GM18502 (cell line): ENCODE measurements at regions not wholly inside any gene's neighbourhood (a gene's known extent, or its start where the extent isn't known, plus 50 kb on each side); places are given as distances from the start of the nearest gene placed in this dataset.
A peak's percentile ranks its signal among the peaks of the same experiment; 100 is the strongest.

Experiments used
- ATAC-seq: cut with Tn5 transposase; IDR thresholded peaks from one replicate; pipeline ENCODE4 v1.9.1; 2021; ENCODE audit warnings: mild to moderate bottlenecking; ENCODE audit not compliant: unreplicated experiment, poor library complexity

DNA sequence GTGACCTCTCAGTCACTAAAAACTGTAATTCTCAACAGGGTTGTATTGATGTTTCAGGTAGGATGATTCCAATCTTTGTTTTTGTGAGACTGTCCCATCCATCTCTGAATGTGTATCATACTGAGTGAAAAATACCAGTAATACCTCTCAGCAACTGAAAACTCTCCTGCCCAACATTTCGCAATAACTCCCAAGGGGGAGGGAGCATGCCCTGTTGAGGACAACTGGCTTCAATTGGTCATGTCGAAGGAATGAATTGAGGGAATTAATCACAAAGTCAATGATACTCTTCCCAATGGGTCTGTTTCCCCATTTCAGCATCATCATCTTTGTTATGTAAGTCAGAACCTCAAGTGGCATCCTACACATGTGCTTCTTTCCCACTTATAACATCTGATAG, 102.4 kb upstream of the E2F7 start:
- no peak for ATAC-seq

DNA sequence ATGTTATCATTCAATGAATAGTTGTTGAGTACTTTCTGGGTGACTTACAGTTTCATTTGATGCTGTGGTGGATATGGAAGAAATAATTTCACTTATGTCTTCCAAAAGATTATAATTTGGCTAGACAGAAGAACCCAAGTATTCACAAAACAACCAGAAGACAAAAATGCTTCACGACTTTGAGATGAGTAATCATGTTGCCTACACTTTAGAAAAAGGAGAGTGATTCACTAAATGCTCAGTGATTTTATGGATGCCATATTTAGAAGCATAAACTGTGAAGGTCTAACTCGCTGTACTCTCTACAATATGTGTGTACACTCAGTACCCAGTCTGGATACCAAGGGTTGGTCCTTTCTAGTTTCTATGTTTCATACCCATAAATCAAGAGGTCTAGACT, 101.3 kb upstream of the E2F7 start:
- ATAC-seq = no peak

DNA sequence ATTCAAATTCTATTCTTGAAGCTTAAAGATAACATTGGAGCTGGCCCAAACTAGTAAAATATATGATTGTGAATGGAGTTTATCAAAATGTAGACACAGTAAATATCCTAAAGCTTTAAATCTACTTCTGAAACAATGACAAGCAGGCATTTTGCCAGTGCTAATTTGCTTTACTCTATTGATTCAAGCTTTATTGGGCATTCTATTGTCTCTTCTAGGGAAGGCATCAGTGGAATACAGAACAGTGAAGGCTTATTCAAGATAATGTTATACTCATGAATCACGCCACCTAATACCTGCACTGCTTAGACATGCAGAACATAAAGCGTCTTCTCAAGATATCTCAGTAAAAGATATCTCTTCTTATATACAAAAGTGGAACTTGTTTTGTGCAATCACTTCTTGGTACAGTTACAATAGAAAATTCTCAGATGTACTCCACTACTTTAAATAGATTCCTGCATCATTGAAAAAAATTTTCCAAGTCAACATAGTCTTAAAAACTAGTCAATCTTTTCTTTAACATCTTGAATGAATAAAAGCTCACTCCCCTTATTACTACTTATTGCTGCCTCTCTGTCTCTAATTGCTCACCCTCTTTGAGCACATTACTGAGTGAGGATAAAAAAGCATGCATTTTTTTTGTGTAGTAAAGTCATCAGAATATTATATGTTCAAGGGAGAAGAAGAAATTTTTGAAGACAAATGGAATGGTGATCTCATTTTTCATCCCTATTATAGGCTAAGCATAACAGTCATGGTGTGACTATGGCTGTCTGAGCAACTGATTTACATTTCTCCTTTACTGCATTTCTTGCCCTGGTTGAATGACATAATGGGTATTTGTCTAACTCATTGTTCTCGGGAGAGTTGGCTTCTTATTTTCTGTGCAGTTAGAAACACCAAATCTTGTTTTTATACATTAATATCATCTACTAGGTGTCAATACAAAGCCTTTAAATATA, 98.0 kb upstream of the E2F7 start:
- ATAC-seq = no peak

DNA sequence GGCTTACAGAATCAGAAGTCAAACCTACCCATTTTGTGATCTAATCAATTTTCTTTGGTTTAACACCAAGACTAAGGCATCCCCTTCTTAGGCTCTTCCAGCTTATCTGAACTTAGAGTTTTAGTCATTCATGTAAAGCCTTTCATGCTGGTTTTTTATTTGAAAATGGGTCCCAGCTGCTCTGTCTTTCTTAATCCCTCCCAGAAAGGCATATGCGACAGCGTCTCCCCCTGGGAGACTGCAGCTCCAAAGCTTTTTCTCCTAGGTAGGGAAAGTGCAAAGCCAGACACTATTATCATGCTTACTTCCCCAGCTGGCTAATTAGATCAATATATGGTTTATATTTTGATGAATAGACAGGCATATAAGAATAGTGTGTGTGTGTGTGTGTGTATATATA, 96.6 kb upstream of the E2F7 start:
- no peak for ATAC-seq

DNA sequence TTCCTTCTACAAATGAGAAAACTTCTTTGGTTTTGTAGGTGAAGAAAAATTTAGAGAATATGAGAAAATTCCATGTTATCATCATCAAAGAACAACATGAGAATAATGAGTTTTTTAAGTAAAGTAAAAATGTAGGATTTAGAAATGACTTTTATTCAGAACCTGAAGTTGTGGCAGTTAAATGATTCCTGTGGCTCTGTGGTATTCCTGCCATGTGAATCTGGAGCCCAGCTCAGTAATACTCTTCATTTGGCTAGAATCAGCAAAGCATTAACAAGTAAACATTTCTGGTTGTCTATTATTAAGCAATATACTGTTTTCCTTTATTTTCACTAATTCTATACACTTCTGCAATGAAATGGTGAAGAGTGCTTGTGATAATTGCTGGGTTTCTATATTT, 95.6 kb upstream of the E2F7 start:
- no peak for ATAC-seq

DNA sequence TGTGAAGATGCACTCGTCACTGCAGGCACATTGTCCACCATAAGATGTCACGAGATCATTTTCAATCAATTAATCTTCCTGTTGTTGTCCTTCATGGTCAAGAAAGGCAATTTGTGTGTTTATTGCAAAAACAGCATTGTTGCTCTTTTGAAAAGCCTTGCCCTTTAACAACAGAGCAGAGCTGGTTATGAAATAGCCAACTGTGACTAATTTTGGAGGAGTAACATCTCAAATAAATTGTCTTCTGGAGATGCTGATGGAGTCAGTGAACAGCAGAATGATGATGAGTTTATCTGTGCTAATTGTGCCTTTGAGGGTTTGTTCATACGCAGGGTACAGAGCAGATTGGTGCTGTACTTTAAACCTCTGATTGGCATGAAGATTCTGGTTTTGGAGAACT, 88.3 kb upstream of the E2F7 start:
- no peak for ATAC-seq

DNA sequence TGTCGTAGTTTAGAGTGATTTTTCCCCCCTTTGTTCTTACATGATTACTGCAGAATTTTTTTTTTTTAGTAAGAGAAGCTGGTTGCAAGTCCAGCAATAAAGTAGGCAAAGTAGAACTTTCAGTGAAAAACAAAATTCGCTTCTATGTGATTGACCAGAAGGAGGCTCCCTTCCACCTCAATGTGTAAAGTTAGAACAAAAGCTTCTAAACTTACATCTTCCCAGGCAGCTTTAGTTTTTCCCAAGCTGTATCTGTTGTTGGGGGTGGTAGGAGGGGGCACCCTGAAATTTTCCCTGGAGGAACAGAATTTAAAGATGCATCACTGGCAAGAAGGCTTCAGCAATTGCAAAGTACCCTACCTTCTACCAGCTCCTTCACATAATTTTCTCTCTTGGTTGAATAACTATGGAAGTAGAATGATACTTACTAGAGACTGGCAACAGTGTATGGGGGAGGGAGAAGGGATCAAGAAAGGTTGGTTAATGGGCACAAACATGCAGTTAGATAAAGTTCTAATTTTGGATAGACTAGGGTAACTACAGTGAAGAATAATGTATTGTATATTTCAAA, 87.3 kb upstream of the E2F7 start:
- ATAC-seq = no peak

DNA sequence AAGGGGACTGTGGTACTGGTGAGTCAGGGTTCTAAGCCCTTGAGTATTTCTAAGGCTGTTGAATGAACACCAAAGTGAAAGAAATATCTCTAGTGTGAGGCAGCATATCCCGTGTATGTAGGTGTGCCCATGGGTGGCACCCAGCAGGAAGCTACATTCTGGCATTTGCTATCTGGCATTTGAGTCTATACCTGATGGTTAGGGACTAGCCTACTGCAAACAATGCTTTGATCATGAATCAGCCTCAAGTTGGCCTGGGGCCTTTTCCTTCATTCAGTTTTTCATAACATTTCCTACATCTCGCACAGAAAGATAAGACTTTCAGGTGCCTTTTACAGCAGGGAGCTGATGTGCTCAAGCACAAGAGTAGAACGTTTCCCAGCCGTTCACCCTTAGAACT, 85.7 kb upstream of the E2F7 start:
- no peak for ATAC-seq

DNA sequence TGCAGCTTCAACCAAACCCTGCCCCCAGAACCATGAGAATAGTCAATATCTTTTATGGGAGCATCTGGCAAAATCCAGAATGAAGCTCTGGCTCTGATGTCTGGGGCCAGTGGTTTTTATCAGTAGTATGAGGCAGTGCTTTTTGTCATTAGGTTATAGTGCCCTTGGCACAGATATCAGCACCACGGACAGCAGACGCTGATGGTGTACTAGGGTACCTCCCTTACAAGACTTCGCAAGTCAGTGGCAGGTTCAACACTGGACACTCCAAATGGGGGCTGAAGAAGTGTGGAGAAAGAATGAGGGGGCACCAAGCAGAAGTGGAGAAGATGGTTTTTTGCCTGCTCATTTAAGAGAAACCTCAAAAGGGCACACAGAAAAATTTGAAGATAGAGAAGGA, 68.2 kb upstream of the E2F7 start:
- peak; percentile 79 for ATAC-seq

DNA sequence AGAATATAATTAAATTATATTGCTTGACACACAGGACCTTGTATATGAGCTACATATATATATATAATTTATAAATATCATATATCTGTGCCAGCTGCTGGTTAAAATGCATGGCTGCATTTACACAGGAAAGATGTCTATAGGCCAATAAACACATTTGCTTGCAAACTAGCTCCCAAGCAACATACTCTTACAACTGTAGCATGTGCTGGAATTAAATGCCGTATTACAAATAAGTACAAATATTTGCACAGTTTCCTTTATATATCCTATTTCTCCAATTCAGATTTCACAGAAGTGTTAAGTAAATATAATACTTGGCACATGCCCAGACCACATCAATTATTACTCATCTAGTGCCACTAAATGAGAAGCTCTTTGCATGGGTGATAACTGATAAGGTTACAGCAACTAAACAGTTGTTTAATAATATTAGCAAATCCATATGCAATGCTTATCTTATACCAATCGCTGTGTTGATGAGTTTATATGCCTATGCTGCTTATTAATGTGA, 66.7 kb upstream of the E2F7 start:
- no peak for ATAC-seq

DNA sequence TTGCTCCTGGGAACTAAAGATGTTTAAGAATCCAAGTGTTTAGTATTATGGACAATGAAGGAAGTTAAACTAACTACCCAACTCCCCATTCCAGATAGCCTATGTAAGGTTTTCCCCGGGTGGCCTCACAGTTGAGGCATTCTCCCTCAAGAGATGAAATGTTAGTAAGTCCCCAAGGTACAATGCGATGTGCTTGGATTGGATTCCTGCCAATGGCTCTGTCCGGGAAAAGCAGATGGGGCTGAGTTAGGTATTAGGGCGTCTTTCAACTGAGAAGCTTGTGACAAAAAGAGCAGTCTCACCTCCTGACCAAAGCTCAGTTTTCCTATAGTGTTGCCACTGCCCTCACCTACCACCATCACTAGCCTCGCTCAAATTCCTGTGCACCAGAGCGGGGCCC, 64.8 kb upstream of the E2F7 start:
- ATAC-seq = no peak

DNA sequence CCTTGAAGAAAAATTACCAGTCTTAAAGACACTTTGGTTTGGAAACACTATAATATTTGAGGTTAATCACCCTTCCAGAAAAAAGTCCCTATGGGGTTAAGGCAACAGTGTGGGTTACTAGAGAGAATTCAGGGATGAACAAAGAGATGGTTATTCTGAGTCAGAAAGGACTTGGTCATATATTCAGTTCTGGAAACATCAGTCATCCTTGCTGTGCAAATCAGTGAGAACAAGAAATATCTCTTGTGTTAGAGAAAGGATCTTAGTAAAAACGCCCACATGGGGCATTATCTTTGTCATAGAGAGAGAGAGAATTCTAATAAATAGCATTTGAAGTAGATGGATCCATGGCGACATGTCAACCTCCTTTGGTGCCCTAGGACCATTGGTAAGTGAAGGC, 59.4 kb upstream of the E2F7 start:
- peak; percentile 69 for ATAC-seq

DNA sequence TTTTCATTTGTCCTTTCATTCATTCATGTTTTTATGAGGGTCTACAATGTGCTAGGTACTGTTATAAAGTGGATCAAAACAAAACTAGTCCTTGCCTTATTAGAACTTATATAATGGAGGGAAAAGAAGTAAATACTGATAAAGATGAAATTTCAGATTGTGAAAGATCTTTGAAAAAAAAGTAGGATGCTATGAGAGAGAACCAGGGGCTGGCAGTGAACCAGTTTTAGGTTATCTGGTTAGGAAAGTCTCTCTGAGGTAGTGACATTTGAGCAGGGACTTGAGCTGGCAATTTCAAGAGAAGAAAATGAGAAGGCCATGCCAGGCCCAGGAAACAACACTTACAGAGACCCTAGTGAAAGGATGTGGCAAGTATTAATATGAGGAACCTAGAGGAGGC, 57.3 kb upstream of the E2F7 start:
- ATAC-seq = no peak

DNA sequence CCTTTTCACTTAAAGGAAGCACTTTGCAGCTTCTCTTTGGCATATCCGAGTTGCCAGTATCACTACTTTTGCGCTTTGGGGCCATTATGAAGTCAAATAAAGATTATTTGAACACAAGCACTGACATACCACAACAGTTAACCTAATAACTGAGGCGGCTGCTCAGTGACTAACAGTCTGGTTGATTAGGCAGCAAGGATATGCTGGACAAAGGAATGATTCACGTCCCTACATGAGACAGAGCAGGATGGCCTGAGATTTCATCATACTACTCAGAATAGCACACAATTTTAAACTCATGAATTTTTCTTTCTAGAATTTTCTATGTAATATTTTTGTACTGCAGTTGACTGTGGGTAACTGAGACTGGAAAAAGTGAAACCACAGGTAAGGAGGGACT, 56.9 kb upstream of the E2F7 start:
- no peak for ATAC-seq

DNA sequence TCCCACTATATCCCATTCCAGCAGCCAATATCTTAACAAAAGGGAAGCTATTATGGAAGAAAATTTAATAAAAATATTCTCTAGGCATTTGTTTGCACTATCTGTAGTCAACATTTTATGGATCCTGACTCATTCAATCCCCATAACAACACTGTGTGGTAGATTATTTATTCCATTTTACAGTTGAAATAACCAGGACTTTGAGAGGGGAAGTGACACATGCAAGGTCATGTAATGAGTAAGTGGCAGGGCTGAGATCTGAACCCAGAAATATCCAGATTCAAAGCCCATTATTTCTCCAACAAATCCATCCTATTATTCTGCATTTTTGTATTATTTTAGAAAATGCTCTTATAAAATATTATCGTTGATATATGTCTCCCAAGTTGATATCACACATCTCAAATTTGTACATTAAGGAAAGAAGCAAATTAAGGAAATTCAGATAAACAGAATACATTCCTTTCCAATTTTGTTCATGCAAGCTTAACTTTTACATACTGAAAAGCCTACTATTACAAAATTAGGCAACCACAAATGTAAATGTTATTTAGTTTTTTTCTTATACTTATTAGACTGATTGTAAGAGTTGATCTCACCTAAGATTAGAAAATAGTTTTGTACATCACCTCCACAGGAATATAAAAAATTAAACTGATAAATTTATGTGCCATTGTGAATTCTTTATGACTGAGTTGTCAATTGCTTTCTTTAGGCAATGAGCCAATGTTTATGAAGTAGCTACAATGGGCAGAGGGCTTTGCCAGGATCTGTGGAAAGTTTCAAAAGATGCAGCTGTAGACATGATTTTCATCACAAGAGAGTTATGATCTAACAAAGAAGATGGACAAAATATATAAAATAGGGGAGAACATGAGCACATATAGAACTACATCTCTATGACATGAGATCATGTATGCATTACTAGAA, 55.1 kb upstream of the E2F7 start:
- no peak for ATAC-seq

DNA sequence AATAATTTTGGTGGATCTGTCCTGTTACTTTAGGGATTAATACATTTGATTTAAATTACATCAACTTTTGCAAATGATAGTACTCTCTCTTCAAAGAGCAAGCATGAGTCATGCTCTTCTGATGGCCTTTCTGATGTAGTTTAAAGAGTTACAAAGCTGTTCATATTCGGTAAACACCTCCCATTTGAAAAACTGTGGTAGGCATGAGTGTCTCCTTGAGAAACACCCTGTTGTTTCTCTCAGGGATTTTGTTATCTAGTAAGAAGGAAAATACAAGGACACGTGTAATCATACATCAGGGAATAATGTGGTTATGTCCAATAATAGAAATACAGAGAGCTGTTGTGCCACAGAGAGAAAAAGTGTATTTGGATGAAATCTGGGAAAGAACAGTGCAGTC, 53.3 kb upstream of the E2F7 start:
- no peak for ATAC-seq

DNA sequence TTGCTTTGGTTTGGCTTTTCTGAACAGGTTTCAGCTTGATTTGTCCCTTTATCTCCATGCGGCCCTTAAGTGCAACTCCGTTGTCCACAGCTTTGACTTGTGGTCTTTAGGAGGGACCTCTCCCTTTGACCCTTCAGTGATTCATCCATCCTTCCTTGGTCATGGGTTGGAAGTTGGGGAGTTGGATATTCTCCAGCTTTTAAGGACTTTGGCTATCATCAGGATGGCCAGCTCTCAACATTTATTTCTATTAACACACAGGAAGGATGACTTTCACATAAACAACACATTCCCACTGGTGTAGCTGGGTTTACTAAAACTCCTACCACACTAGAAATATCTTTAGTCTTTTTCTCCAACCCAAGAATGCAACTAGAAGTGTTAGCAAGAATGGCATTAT, 50.9 kb upstream of the E2F7 start:
- no peak for ATAC-seq

DNA sequence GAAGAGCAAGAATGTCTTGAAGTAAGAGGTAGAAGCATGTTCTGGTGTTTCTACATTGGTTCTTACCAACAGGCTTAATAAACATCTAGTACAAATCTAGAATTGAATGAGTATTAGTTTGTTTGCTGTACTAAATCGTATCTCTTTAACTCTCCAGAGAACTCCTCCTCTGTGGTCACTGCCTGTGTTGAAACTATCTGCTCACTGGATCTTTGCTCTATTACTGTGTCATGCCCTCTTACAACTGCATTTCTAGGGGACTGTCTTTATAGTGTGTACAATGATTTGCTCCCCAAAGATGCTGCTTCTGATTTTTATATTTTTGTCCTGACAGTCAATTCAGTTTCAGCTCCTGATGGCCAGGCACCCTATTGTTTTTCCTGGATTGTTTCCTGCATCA, 50.1 kb upstream of the E2F7 start:
- no peak for ATAC-seq
